K562 (cell line): ENCODE measurements at regions not wholly inside any gene's neighbourhood (a gene's known extent, or its start where the extent isn't known, plus 50 kb on each side); places are given as distances from the start of the nearest gene placed in this dataset.
A peak's percentile ranks its signal among the peaks of the same experiment; 100 is the strongest.

Source experiments
- ATAC-seq: fragments of 200-7000 bp; cut with Tn5 transposase; 3 replicates; pipeline ENCODE4 v1.9.1; 2020; ENCODE audit warnings: moderate library complexity
- BruUV-seq: library from RNA; stranded (reverse); fragments of 400-500 nt; replicated peaks from 2 replicates; lab custom pipeline; 2021; lab: Mats Ljungman, UMichigan
- CTCF ChIA-PET: fragments of 300-600 bp; formaldehyde crosslinking; extraction: SDS; loops from one replicate; lab custom pipeline; 2021; ENCODE audit warnings: low intra/inter-chr PET ratio; lab: Yijun Ruan, JAX
- POLR2A ChIA-PET: fragments of 300-600, 350-650 bp; sonication (Branson Sonifier 250); formaldehyde crosslinking; extraction: SDS; loops from one replicate; lab custom pipeline; 2021; ENCODE audit warnings: antibody characterized with exemption, inconsistent platforms; lab: Yijun Ruan, JAX
- DNase-seq, 4 experiments: peaks; one replicate each; pipeline versions ENCODE4 v3.0.0 to v3.0.0-alpha.2; 2011 to 2018; ENCODE audit warnings: low spot score in 3 of 4, mixed read lengths in 3 of 4; ENCODE audit errors: extremely low read depth in 1 of 4
- FAIRE-seq: peaks from 2 replicates; lab custom pipeline; 2011; peaks lifted over from hg19 to GRCh38; lab: Jason Lieb, UNC
- H2AFZ ChIP-seq: 2 replicates; pipeline ENCODE4 v1.6.0; 2011; ENCODE audit warnings: low read depth, low read length, control low read depth, inconsistent platforms
- H3K27ac ChIP-seq: fragments of 200-600 bp; 3 replicates; pipeline ENCODE4 v1.8.0; 2011; ENCODE audit warnings: low read depth, mild to moderate bottlenecking, control low read depth, inconsistent platforms, low read length, moderate library complexity, mixed read lengths; ENCODE audit errors: extremely low read depth
- H3K27me3 ChIP-seq, 2 experiments: fragments of 300-600 bp in 1 of 2; 2 replicates in 1 of 2; 3 replicates in 1 of 2; pipeline versions ENCODE4 v1.6.0 to v1.8.0; 2011; ENCODE audit warnings: inconsistent platforms in 2 of 2, low read length in 2 of 2, mild to moderate bottlenecking in 1 of 2, mixed read lengths in 1 of 2, moderate library complexity in 1 of 2; ENCODE audit not compliant: control insufficient read depth in 2 of 2, insufficient read depth in 2 of 2
- H3K36me3 ChIP-seq: fragments of 300-600 bp; 3 replicates; pipeline ENCODE4 v1.8.0; 2011; ENCODE audit warnings: mild to moderate bottlenecking, low read length, inconsistent platforms; ENCODE audit not compliant: control insufficient read depth, insufficient read depth
- H3K4me1 ChIP-seq, 2 experiments: fragments of 200-600 bp in 1 of 2; replicated peaks in 1 of 2; 2 replicates in 1 of 2; 3 replicates in 1 of 2; pipeline versions ENCODE4 v1.5.1 to v1.8.0; 2011; ENCODE audit warnings: inconsistent platforms in 2 of 2, low read length in 2 of 2, mild to moderate bottlenecking in 1 of 2, mixed read lengths in 1 of 2, moderate library complexity in 1 of 2; ENCODE audit not compliant: control insufficient read depth in 2 of 2, insufficient read depth in 2 of 2
- H3K4me2 ChIP-seq: 2 replicates; pipeline ENCODE4 v1.6.1; 2011; ENCODE audit warnings: low read length, control low read depth, inconsistent platforms, mixed read lengths; ENCODE audit not compliant: insufficient read depth
- H3K4me3 ChIP-seq: fragments of 200-600 bp; sonication (generic), shearing (Covaris generic); 2 replicates; pipeline ENCODE4 v1.5.1; 2016; ENCODE audit warnings: control low read depth, inconsistent platforms
- H3K79me2 ChIP-seq: fragments of 200-600 bp; 3 replicates; pipeline ENCODE4 v1.8.0; 2011; ENCODE audit warnings: low read length, inconsistent platforms; ENCODE audit not compliant: control insufficient read depth, insufficient read depth
- H3K9ac ChIP-seq, 2 experiments: 2 replicates each; pipeline versions ENCODE4 v1.6.0 to v1.6.1; 2011; ENCODE audit warnings: low read depth in 2 of 2, low read length in 2 of 2, control low read depth in 1 of 2, inconsistent platforms in 1 of 2, mild to moderate bottlenecking in 1 of 2, mixed read lengths in 1 of 2; ENCODE audit not compliant: insufficient read depth in 1 of 2
- H3K9me1 ChIP-seq: one replicate; pipeline ENCODE4 v1.6.0; 2011; ENCODE audit warnings: inconsistent platforms, mild to moderate bottlenecking, low read length, moderate library complexity; ENCODE audit not compliant: control insufficient read depth, insufficient read depth
- H3K9me3 ChIP-seq: replicated peaks from 2 replicates; pipeline ENCODE4 v1.5.1; 2011; ENCODE audit warnings: low read depth, low read length, inconsistent platforms; ENCODE audit not compliant: control insufficient read depth, insufficient read depth
- H4K20me1 ChIP-seq: replicated peaks from 2 replicates; pipeline ENCODE4 v1.6.1; 2011; ENCODE audit warnings: low read length, inconsistent platforms, mixed read lengths; ENCODE audit not compliant: control insufficient read depth, insufficient read depth
- CBX5 ChIP-seq: IDR thresholded peaks from 2 replicates; pipeline ENCODE4 v1.6.1; 2014; ENCODE audit warnings: low read depth, borderline replicate concordance
- L3MBTL2 ChIP-seq: fragments of 450-650 bp; IDR thresholded peaks from 2 replicates; pipeline ENCODE4 v1.6.1; 2016; ENCODE audit warnings: mild to moderate bottlenecking, moderate library complexity
- MBD1 ChIP-seq: fragments of 250-450 bp; sonication (Bioruptor Pico); IDR thresholded peaks from 2 replicates; pipeline ENCODE4 v1.8.0; 2022; ENCODE audit warnings: inconsistent platforms
- NFIC ChIP-seq: fragments of 450-650 bp; IDR thresholded peaks from 2 replicates; pipeline ENCODE4 v1.6.1; 2017; ENCODE audit warnings: mild to moderate bottlenecking, inconsistent platforms
- SLC30A9 ChIP-seq: fragments of 250-450 bp; sonication (Bioruptor Pico); IDR thresholded peaks from 2 replicates; pipeline ENCODE4 v1.8.0; 2022; ENCODE audit warnings: mild to moderate bottlenecking, moderate library complexity
- ZNF354B ChIP-seq: fragments of 250-450 bp; sonication (Bioruptor Pico); IDR thresholded peaks from 2 replicates; pipeline ENCODE4 v1.4.0; 2020
- WGBS: fragments of 100-300 bp; shearing (Covaris generic); methylation state at CpG from one replicate; pipeline ENCODE4 v1.1.6; 2016; ENCODE audit warnings: low coverage, mixed read lengths; ENCODE audit not compliant: insufficient coverage; ENCODE audit errors: missing lambda C conversion rate; 5-methylcytosine and 5-hydroxymethylcytosine counted together
- in situ Hi-C: fragments of 300-500 bp; cut with MboI; formaldehyde crosslinking; loops from 4 replicates; pipeline ENCODE4 v1.15.0; 2018; ENCODE audit warnings: inconsistent platforms, mixed read lengths
- intact Hi-C: fragments of 100-400 bp; cut with micrococcal nuclease; formaldehyde crosslinking; loops from 2 replicates; pipeline ENCODE4 v1.14.2; 2022
- TF ChIP-seq, protein P1 (sequence below): fragments of 450-650 bp; formaldehyde crosslinking; IDR thresholded peaks from 2 replicates; pipeline ENCODE4 v1.4.0; 2020; ENCODE audit warnings: mild to moderate bottlenecking, moderate library complexity

- TF ChIP-seq MBD1 (CRISPR knock-in tag) (no peak), SLC30A9 (CRISPR knock-in tag) (no peak), L3MBTL2 (no peak), CBX5 (no peak), ZNF354B (no peak)
These were observed 104.8 kb upstream of the NUDT7 start (continued) for GRCh38 chr16:77617553-77617952.

DNA sequence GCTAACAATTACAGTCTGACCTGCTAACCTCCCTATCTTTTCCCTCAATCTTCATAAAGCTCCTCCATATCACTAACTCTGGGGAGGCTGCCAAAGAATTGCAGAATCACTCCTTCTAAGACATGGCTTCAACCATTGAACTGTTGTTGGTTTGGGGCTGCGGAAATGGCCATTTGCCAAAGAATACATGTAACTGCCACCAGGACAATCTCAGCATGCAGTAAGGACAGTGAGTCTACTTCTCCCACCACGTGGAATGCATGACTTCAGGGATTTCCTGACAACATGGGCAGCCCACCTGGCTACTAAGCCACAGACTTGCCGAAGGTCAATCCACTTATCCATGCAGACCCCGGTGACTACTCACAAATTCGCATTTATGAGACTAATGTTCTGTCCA lies 104.3 kb upstream of the NUDT7 start:
- no peak for FAIRE-seq

More for the DNA sequence above, 104.3 kb upstream of the NUDT7 start:
- TF ChIP-seq, protein P1, sequence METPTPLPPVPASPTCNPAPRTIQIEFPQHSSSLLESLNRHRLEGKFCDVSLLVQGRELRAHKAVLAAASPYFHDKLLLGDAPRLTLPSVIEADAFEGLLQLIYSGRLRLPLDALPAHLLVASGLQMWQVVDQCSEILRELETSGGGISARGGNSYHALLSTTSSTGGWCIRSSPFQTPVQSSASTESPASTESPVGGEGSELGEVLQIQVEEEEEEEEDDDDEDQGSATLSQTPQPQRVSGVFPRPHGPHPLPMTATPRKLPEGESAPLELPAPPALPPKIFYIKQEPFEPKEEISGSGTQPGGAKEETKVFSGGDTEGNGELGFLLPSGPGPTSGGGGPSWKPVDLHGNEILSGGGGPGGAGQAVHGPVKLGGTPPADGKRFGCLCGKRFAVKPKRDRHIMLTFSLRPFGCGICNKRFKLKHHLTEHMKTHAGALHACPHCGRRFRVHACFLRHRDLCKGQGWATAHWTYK = no peak
- peak; percentile 14; the same call in 1 of the 2 replicates for TF ChIP-seq NFIC
- in situ Hi-C loops = no loop called here
- Histone ChIP-seq H3K36me3 (no peaks in the 10 kb centered on the region), H3K4me1 (no peaks in the 10 kb centered on the region), H3K27me3 (no peaks in the 10 kb centered on the region), H3K9me1 (no peaks in the 10 kb centered on the region), H3K9ac (no peak overlapping the region), H3K27ac (no peak overlapping the region), H4K20me1 (no peaks in the 10 kb centered on the region), H3K79me2 (no peaks in the 10 kb centered on the region), H2AFZ (no peak overlapping the region), H3K4me2 (no peak overlapping the region), H3K4me3 (no peak overlapping the region), H3K9me3 (no peaks in the 10 kb centered on the region)
- ChIA-PET POLR2A (no interaction called here), CTCF (no interaction called here)
- intact Hi-C loops = no loop called here
- ATAC-seq = no peak
- WGBS = 0% methylated on average over 5 of the region's 5 CpGs
- no TSS peak for BruUV-seq
- no peak for DNase-seq
